GM10847 (cell line): ENCODE measurements at regions not wholly inside any gene's neighbourhood (a gene's known extent, or its start where the extent isn't known, plus 50 kb on each side); places are given as distances from the start of the nearest gene placed in this dataset.

Experiments
- POLR2A ChIP-seq: IDR thresholded peaks from 2 replicates; pipeline ENCODE4 v1.6.1; 2011; ENCODE audit not compliant: insufficient read length; ENCODE audit errors: extremely low read depth

DNA sequence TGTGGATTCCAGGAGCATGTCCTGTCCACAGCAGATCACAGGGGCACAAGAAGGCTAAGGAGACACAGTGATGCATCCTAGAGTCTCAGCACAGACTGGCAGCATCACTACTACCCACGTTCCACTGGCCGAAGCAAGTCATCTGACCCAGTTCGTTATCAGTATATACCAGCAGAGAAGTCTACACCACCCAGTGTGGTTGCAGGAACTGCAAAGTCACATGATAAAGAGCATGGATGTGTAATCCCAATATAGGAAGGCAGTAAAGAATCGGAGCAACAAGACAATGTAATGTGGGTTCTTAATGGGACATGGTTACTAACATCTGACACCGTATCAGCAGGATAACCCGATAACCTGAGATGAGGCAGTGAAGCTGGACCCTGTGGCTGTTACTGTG lies 246.6 kb downstream of the RRAGC start:
- no peak for TF ChIP-seq POLR2A

DNA sequence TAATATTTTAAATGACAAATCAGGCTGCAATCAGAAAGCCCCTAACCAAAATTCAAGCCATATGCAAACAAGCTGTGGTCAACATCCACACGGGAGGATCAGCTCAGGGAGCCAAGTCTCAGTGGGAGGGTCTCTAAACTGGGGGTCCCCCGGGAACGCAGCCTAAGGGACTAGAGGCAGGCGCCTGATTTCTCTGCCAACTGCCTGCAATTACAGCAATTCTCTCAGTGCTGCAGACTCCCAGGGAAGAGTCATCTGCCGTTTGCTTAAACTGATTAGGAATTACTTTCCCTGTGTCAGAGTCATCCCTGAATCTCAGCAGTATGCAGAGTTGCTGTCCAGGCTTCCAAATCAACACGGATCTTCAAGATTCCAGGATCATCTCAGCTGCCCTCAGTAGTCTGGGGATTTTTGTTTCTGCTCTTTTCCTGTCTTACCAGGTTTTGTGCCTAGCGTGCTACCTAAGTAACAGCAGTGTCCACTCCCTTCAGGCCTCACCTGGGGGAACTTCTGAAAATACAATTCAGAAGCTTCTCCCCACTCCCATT lies 247.8 kb downstream of the RRAGC start:
- TF ChIP-seq POLR2A = no peak

DNA sequence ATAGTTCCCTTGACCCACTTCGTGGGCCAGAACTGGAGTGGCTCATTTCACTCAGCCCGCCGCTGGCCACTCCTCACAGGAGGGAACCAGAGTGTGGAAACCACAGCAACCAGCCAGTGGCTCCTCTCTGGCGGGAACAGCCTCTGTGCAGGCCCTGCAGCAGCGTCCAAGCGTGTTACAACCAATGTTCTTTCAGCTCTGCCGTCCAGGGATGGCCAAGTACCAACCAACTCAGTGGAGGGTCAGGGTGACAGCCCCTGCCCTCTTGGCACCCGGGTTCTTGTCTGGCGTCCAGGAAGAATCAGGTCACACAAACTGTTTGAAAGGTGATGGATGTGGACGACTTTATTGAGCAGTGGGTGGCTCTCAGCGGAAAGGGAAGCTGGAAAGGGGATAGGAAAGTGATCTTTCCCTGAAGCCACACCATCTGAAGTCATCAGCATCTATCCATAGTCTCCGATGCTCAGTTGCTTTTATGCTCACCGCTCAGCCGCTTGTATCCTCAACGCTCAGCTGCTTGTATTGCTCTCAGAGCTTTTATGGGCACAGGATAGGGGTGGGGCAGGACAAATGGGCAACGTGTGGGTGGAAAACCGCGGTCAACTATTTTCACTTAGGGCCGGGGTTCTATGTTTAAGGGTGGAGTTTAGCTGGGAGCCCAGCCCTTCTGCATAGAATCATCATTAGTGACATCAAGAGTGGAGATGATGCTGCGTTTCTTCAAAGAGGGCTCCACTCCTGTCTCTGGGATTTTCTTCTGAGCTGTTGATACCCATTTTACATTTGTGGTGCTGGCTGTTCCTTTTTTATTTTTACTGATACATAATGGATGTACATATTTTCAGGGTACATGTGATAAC lies 250.2 kb downstream of the RRAGC start:
- TF ChIP-seq POLR2A = no peak

DNA sequence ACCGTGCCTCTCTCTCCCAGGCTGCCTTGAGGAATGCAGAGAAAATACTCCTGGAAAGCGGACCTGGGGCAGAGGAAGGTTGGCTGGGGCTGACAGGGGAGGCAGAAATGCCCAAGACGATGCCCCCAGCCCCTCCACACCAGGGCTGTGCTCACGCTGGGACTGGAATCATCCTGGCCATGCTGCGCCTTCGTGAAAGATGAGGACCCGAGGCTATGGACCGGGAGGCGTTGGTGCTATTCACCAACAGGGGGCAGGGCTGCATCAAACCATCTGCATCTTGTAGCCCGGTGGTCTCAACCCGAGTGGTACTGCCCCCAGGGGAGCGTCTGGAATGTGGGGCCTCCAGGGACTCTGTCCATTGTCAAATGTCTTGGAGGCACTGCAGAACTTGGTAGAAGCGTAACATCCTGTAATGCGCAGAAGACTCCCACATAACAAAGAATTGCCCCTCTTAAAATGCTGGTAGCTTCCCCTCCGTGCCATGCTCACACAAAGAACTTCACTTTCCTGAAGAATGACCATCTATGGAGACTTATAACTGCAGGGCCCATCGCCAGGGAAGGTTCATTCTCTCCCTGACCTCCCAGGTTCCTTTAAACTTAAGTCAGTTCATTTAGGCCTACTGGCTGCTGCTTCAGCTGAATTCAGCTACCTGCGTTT lies 251.2 kb downstream of the RRAGC start:
- TF ChIP-seq POLR2A = no peak

DNA sequence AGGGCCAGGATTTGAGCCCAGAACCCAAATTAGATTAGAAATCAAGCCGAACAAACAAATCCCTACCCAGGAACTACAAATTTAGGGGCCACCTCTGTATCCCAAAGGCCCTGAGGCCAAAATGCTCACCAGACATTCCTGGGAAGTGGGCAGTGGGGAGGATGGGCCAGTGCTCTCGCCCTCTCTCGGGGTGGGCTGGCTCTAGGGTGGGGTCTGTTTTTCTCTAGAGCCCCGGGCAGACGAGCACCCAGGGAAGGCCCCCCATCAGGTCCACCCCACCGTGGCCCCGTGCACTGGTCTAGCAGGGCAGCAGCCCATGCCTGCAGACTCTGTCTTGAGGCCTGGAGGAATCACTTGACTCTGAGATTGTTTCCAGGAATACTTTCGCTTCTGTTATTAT lies 252.0 kb downstream of the RRAGC start:
- TF ChIP-seq POLR2A = no peak

DNA sequence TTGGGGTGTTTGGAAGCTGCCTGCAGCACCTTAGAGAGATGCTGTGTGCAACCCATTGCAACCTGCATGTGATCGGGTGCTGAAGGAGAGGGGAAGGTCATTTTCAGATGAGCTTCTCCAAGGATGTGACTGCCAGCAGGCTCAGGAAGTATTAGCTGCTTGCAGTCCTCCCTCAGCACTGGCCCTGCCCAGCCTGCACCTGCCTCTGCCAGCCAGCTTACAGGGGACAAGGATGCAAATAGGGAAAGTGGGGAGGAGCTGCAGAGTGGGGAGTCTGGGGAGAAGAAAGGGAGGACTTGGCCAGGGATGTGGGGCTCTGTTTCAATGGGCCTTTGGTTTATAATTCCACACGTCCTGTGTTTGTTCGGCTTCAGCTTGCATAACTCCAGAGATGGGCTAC lies 254.5 kb downstream of the RRAGC start:
- no peak for TF ChIP-seq POLR2A

DNA sequence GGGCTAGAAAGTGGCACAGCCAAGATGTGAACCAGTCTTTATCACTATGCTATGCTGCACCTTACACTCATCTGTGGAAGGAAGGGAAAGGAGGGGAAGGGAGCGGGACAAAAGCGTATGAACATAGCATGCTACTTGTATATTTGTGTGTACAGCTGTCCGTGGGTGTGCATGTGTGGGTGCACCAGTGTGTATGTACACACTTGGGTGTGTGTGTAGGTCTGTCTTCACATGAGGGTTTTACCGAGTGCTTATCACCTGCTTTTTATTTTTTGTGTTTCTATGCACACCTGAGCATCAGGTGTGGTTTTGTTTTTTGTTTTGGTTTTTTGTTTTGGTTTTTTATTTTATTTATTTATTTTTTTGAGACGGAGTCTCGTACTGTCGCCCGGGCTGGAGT lies 255.7 kb downstream of the RRAGC start:
- no peak for TF ChIP-seq POLR2A

DNA sequence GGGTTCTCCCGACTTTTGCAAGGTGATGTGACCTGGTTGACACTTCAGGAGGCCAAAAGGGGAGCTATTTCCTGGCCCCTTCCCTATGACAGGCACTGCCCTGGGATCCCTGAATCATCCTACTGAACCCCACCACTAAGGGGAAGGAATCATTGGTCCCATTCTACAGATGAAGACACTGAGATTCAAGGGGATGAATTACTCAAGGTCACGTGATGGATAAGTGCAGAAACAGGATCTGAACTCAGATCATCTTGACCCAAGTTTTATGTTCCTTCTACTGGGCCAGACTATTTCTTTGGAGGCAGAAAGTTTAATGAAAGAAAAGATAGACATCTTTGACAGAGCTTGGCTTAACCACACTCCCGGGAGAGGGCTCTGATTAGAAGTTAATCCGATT lies 258.7 kb downstream of the RRAGC start:
- no peak for TF ChIP-seq POLR2A

DNA sequence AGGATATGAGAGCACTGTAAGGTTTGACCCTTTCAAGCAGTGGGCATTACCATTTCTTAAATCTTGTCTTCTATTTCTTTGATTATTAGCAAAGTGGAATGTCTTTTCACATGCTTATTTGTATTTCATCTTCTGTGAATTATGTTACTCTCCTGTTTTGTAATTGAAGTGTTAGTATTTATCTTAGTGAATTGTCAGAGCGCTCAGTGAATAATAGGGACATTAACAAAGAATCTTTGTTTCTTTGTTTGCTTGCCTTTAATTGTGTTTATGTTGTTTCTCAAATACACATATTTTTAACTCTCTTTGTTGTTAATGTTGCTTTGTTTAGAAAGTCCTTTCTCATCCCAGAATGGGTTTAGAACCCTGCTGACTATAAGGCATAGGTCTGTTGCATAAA lies 259.3 kb downstream of the RRAGC start:
- no peak for TF ChIP-seq POLR2A

DNA sequence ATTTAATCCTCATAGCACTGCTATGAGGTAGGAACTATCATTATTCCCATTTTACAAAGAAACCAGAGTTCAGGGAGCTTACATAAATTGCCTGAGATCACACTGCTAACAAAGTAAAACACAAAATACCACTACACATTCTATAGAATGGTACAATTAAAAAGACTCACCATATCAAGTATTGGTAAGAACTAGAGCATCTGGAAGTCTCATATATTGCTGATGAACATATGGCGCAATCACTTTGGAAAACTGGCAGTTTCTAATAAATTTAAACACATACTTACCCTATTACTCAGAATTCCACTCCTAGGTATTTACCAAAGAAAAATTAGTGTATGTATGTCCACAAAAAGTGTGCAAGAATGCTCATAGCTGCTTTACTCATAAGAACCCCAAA lies 261.5 kb downstream of the RRAGC start:
- no peak for TF ChIP-seq POLR2A

DNA sequence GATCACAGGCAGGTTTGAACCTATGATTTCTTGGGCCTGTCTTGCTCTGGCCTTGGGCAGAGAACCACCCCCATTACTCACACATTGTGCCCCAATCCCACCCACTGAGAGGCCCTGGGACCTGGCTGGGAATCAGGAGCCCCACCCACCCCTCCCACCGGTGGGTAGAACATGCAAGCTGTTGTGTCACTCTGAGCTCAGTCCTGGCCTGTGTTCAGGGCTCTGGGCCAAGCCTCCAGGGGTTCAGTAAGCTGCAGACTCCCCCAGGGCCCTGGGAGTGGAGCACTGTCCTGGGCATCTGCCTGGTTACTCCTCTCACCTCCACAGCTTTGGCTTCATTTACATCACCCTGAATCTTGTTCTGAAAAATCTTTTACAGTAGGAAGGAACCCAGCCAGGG lies 270.5 kb downstream of the RRAGC start:
- no peak for TF ChIP-seq POLR2A

DNA sequence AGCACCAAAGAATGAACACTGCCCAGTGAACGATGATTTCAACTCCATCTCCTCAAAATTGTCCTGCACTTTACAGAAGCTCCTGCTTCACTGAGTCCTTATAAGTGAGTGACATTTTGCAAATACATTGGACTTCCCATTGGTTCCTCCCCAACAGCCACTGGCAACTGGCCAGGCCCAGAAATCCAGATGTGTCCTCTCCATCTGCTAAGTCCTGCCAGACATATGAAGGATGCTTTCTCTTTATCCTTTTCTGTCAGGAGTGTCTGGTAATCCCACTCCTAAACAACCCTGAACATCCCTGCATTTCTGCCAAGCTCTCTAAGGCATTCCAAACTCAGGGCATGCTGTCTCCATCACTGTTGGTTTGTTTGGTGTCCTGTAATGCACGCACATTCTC lies 271.8 kb downstream of the RRAGC start:
- TF ChIP-seq POLR2A = no peak

DNA sequence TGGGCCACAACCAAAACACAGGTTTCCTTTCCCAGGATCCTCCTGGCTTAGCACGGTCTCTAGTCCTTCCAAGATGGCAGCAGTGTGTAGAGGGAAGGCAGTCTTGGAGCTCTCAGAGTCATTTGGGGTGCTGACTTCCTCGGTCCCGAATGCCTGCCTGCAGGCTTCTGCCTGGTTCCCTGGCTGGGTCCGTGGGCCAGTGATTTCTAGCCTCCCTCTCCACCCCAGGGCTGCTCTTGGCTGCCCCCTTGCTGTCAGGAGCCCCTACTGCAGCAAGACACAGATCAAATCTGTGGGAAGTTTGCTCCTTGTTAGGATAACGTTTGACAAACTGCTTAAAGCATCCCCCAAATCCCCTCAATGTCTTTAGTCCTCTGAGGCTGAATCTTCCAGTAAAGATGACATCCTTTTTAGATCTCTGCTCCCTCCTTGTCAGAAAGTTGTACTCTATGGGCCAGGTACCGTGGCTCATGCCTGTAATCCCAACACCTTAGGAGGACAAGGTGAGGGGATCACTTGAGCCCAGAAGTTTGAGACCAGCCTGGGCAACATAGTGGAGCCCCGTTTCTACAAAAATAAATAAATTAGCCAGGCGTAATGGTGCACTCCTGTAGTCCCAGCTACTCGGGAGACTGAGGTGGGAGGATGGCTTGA lies 272.5 kb downstream of the RRAGC start:
- no peak for TF ChIP-seq POLR2A

DNA sequence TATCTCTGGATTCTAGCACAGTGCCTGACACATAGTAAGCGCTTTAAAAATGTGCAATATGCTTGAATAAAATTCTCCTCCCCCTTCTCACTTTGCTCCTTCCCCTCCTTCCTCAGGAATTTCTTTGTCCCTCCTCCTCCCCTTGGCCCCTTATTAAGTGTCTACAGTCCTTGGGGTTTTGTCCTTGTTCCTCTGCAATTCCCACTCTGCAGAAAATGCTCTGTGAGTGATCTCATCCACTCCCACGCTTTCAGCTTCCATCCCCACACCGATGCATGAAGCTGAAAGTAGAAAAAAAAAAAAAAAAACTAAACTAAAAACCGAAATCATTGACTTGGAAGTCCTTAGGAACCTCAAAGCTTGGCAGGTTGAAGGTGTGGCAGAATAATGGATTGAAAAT lies 273.6 kb downstream of the RRAGC start:
- no peak for TF ChIP-seq POLR2A

DNA sequence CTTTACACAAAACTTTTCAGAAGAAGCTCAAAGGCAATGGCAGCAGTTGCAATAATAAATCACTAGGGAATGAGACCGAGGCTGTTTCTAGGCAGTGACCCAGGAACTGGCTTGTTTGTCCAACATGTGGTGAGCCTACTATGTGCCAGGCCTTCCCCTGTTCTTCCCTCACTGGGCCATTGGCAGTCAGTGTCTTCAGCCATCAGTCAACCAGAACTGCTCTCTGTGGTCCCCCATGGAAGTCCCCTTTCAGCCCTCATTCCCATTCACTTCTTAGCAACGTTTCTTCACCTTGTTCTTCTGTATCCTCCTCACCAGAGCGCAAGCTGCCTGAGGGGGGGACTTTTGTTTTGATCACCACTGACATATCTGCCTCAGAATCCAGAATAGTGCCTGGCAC lies 274.1 kb downstream of the RRAGC start:
- TF ChIP-seq POLR2A = no peak

DNA sequence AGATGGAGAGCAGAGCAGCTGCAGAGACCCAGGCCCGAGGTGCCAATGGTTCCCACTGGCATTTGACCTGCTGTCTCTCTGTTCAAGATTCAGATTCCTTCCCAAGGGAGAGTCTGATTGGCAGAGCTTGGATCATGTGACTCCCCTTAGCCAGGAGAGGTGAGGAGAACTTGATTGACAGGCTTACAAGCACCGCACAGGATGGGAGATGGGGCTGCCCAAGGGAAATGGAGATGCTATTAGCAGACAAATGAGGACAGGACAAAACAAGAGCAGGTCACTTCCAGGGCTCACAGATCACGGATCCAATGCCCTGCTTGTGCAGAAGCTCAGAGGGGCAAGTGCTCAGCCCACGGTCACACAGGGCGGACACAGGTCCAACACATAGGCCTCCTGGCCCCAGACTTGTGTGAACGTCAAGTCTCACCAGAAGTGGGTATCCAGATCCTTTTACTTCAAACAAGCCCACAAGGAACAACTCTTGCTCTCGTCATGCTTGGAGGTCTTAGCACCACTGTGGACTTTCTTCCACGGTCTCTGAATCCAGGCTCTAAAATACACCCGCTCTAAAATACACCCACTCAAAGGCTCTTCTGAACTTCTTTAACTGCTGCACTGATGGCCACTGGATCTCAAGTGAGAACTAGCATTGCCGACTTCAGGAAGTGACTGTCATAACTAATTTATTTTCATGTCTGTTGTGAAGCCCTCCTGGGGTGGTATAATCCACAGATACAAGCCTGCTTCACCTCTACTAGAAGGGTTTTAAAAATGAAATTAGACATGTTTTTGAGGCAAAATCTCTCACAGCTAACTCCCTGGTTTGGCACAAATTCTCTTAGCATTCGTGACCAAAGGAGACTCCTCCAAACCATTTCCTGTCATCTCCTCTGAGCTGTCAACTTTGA lies 274.9 kb downstream of the RRAGC start:
- TF ChIP-seq POLR2A = no peak

DNA sequence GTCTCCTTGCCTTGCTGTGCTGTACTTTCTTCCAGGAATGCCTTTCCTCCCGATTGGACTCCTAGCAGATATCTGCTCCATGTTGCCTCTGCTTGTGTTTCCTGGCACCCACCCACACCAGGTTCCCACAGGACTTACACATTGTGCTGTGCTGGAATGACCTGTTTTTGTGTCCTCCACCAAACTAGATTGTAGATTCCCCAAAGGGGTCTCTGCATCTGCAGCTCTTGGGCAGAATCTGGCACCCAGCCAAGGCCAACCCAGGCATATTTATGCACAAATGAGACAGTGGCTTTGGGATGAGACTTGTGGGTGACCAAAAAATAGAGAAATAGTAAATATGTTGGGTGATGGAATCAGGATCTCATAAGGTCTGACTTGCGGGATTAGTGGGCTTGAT lies 278.2 kb downstream of the RRAGC start:
- TF ChIP-seq POLR2A = no peak
